ENCODE measurements at regions not wholly inside any gene's neighbourhood (a gene's known extent, or its start where the extent isn't known, plus 50 kb on each side); places are given as distances from the start of the nearest gene placed in this dataset.

GRCh38 chr6:105545228-105545920, 142.5 kb upstream of the PREP start:
- Histone ChIP-seq H3K4me1 (peaks cover 0 to 16% (median 5%) of the 10 kb centered on the region in 4 donors), H3K9me3 (no peaks in the 10 kb centered on the region), H3K4me3 (no peak overlapping the region), H3K27ac (peak overlapping the region in 1 of 4 donors; percentile 31), H3K36me3 (no peaks in the 10 kb centered on the region), H3K27me3 (no peaks in the 10 kb centered on the region)
- in situ Hi-C loops (cut with MboI; ENCODE audit: low pct_ligation_motif_present in 1 of 4, low pct_unique_long_range_greater_than_20kb in 1 of 4, low sequenced_read_pairs in 3 of 4) = no loop called here
- intact Hi-C loops (cut with DNase I; ENCODE audit: low total_unique reads) = no loop called here
- no peak for DNase-seq
- WGBS, 2 donors (ENCODE audit: low coverage in 1 of 2) = 78 to 83% methylated on average over 4 of the region's 4 CpGs
- TF ChIP-seq EP300 (IDR thresholded peaks at IDR 0.05; ENCODE audit: low read depth) (no peak), POLR2A (IDR thresholded peaks at IDR 0.05) (no peak), CTCF (IDR thresholded peaks at IDR 0.05) (no peak), POLR2AphosphoS5 (IDR thresholded peaks at IDR 0.05) (no peak)

DNA sequence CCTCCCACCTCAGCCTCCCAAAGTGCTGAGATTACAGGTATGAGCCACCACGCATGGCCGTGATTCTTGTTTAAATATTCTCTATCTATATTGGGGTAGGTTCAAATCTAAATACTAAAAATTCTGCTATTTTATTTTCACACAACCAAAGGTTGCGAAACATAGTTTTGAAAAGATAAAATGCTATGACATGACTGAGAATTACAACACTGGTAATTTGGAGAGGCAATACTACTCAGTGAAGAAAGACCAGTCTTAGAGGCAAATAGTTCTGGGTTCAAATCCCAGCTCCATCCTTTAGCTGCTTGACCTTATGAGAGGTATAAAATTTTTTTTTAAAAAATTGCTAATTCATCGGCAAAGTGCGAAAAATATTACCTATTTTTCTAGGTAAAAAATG, 137.0 kb upstream of the PREP start:
- WGBS, 2 donors (ENCODE audit: low coverage in 1 of 2) = 96 to 98% methylated on average over 3 to 5 of the region's 5 CpGs
- no peak overlapping the region for H3K4me3 ChIP-seq
- intact Hi-C loops (cut with DNase I; ENCODE audit: low total_unique reads) (no loop called here), in situ Hi-C loops (cut with MboI; ENCODE audit: low pct_ligation_motif_present in 1 of 4, low pct_unique_long_range_greater_than_20kb in 1 of 4, low sequenced_read_pairs in 3 of 4) (no loop called here)
- no peaks in the 10 kb centered on the region for H3K27me3 ChIP-seq
- no peaks in the 10 kb centered on the region for H3K36me3 ChIP-seq
- no peak overlapping the region for H3K27ac ChIP-seq
- DNase-seq = no peak
- TF ChIP-seq POLR2AphosphoS5 (IDR thresholded peaks at IDR 0.05) = no peak
- TF ChIP-seq CTCF (IDR thresholded peaks at IDR 0.05) = no peak
- TF ChIP-seq POLR2A (IDR thresholded peaks at IDR 0.05) = no peak
- no peak for TF ChIP-seq EP300 (IDR thresholded peaks at IDR 0.05; ENCODE audit: low read depth)
- H3K4me1 ChIP-seq = no peaks in the 10 kb centered on the region
- no peaks in the 10 kb centered on the region for H3K9me3 ChIP-seq

DNA sequence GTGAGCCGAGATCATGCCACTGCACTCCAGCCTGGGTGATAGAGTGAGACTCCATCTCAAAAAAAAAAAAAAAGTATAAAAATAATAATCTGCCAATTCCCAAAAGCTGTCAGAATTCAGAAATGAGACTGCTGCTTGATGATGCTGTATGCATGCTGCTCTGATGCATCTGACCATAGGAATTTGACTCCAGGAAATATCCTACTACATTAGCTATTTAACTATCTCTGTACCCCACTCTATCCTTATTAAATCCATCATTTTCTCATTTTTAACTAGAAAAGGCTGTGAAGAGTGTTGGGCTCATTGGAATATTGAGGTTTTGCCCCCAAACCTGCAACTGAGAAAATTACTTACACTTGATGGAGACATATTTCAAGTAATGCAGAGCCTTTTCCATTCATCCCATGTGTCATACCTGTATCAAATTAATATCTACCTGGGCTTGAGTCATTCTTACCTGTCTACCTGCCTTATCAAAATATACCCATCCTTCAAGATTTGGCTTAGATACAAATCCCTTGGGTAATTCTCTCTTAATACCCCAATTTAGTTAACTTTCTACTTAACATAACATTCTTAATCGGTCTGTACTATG, 135.2 kb upstream of the PREP start:
- H3K27me3 ChIP-seq = no peaks in the 10 kb centered on the region
- WGBS, 2 donors (ENCODE audit: low coverage in 1 of 2) = 83 to 90% methylated on average over 2 of the region's 2 CpGs
- no peak overlapping the region for H3K27ac ChIP-seq
- in situ Hi-C loops (cut with MboI; ENCODE audit: low pct_ligation_motif_present in 1 of 4, low pct_unique_long_range_greater_than_20kb in 1 of 4, low sequenced_read_pairs in 3 of 4) (no loop called here), intact Hi-C loops (cut with DNase I; ENCODE audit: low total_unique reads) (no loop called here)
- TF ChIP-seq CTCF (IDR thresholded peaks at IDR 0.05) (no peak), EP300 (IDR thresholded peaks at IDR 0.05; ENCODE audit: low read depth) (no peak), POLR2A (IDR thresholded peaks at IDR 0.05) (no peak), POLR2AphosphoS5 (IDR thresholded peaks at IDR 0.05) (no peak)
- no peaks in the 10 kb centered on the region for H3K4me1 ChIP-seq
- H3K9me3 ChIP-seq = no peaks in the 10 kb centered on the region
- H3K4me3 ChIP-seq = no peak overlapping the region
- DNase-seq = no peak
- no peaks in the 10 kb centered on the region for H3K36me3 ChIP-seq

DNA sequence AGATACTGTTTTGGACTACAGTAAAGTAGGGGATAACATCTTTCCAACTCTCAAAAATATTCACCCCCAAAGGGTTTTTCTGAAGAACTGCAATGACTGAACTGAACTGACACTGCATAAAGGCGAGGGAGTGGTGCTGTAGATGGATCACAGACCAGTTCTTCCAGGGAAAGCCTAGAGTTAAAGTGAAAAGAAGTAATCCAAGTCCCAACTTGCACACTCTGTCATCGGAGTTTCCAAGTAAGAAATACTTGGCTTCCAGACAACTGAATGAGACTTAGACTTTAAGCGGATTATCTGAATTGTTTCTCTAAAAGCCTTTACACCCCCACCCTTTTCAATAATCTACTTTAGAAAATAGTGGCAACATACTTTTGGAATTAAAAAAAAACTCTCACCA, 134.1 kb upstream of the PREP start:
- in situ Hi-C loops (cut with MboI; ENCODE audit: low pct_ligation_motif_present in 1 of 4, low pct_unique_long_range_greater_than_20kb in 1 of 4, low sequenced_read_pairs in 3 of 4) (no loop called here), intact Hi-C loops (cut with DNase I; ENCODE audit: low total_unique reads) (no loop called here)
- no peak overlapping the region for H3K27ac ChIP-seq
- H3K36me3 ChIP-seq = no peaks in the 10 kb centered on the region
- DNase-seq = no peak
- H3K4me1 ChIP-seq = no peaks in the 10 kb centered on the region
- no peak for TF ChIP-seq CTCF (IDR thresholded peaks at IDR 0.05)
- no peaks in the 10 kb centered on the region for H3K27me3 ChIP-seq
- H3K9me3 ChIP-seq = no peaks in the 10 kb centered on the region
- no peak overlapping the region for H3K4me3 ChIP-seq
- 74 to 83% methylated on average over 2 to 3 of the region's 3 CpGs for WGBS, 2 donors (ENCODE audit: low coverage in 1 of 2)

All from transverse colon (tissue), 4 donors.